Thyroid gland (tissue), 4 donors: ENCODE measurements at regions not wholly inside any gene's neighbourhood (a gene's known extent, or its start where the extent isn't known, plus 50 kb on each side); places are given as distances from the start of the nearest gene placed in this dataset.

Source experiments
- DNase-seq, 2 donors: peaks; one replicate each; pipeline ENCODE4 v3.0.0-alpha.2; 2019
- H3K27ac ChIP-seq, 3 donors: fragments of 200-600 bp; sonication (generic); 1 replicate in 2 of 3; 2 replicates in 1 of 3; pipeline ENCODE4 v1.5.1; 2016 to 2019; ENCODE audit warnings: mild to moderate bottlenecking in 1 of 3, moderate library complexity in 1 of 3
- H3K27me3 ChIP-seq: fragments of 200-600 bp; sonication (generic); one replicate; pipeline ENCODE4 v1.5.1; 2019
- H3K36me3 ChIP-seq, 2 donors: fragments of 200-600 bp; sonication (generic); one replicate each; pipeline ENCODE4 v1.5.1; 2016 to 2019
- H3K4me1 ChIP-seq, 2 donors: fragments of 200-600 bp; sonication (generic); one replicate each; pipeline ENCODE4 v1.5.1; 2017 to 2019
- H3K4me3 ChIP-seq, 3 donors: fragments of 200-600 bp; sonication (generic); replicated peaks in 1 of 3; 1 replicate in 2 of 3; 2 replicates in 1 of 3; pipeline ENCODE4 v1.5.1; 2016; ENCODE audit warnings: mild to moderate bottlenecking in 1 of 3
- H3K9me3 ChIP-seq: fragments of 200-600 bp; sonication (generic); one replicate; pipeline ENCODE4 v1.5.1; 2017
- POLR2A ChIP-seq, 2 donors: fragments of 450-650 bp; IDR thresholded peaks; one replicate each; pipeline ENCODE4 v1.6.1; 2017; ENCODE audit warnings: antibody characterized with exemption in 2 of 2, mild to moderate bottlenecking in 2 of 2, moderate library complexity in 1 of 2
- WGBS, 2 donors: methylation state at CpG; one replicate each; pipeline ENCODE4 v1.1.5; 2017; 5-methylcytosine and 5-hydroxymethylcytosine counted together
- intact Hi-C: fragments of 100-400 bp; cut with DNase I; formaldehyde crosslinking; loops from one replicate; pipeline ENCODE4 v1.15.1; 2023
- TF ChIP-seq, protein P1 (sequence below), 6 experiments: fragments of 200-600 bp in 3 of 6; fragments of 450-650 bp in 3 of 6; sonication (generic) in 3 of 6; IDR thresholded peaks; one replicate each; pipeline ENCODE4 v1.5.1; 2016 to 2019; ENCODE audit warnings: antibody characterized with exemption in 6 of 6, mild to moderate bottlenecking in 2 of 6, inconsistent platforms in 1 of 6, moderate library complexity in 1 of 6

DNA sequence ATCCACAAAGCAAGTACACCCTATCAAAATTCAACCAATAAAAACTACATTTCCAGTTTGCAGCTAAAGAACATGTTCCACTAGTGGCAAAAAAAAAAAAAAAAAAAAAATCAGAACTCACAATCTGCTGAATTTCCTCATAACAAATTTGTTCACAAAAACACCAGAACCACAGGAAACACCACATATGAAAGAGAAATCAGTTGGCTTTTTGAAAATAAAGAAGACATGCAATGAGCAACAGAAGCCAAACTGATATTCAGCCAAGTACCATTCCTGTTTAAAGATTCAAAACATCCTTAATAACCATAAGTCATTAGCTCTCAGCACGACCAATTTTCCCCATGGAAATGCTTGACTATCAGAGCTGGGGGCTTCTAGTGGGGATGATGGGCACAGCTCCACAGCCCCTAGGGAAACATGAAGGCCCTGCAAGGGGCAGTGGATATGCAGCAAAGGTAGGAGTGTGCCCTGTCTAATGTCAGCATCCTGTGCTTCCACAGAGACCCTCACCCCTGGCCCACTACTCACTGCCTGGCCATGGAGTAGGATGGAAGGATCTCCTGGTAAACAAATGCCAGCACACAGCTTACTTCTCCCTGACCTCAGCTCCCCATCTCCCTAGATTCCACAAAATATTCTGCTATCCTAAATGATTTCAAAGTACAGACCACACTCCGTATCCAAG is 74.0 kb upstream of the DOCK9 start:
- Histone ChIP-seq H3K36me3 (no peaks in the 10 kb centered on the region), H3K9me3 (no peaks in the 10 kb centered on the region), H3K27ac (no peak overlapping the region), H3K27me3 (no peaks in the 10 kb centered on the region), H3K4me1 (peaks cover 11 to 50% of the 10 kb centered on the region in 2 donors), H3K4me3 (no peak overlapping the region)
- 67 to 79% methylated on average over 2 of the region's 2 CpGs for WGBS, 2 donors
- no peak for DNase-seq
- TF ChIP-seq, protein P1, sequence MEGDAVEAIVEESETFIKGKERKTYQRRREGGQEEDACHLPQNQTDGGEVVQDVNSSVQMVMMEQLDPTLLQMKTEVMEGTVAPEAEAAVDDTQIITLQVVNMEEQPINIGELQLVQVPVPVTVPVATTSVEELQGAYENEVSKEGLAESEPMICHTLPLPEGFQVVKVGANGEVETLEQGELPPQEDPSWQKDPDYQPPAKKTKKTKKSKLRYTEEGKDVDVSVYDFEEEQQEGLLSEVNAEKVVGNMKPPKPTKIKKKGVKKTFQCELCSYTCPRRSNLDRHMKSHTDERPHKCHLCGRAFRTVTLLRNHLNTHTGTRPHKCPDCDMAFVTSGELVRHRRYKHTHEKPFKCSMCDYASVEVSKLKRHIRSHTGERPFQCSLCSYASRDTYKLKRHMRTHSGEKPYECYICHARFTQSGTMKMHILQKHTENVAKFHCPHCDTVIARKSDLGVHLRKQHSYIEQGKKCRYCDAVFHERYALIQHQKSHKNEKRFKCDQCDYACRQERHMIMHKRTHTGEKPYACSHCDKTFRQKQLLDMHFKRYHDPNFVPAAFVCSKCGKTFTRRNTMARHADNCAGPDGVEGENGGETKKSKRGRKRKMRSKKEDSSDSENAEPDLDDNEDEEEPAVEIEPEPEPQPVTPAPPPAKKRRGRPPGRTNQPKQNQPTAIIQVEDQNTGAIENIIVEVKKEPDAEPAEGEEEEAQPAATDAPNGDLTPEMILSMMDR (IDR thresholded peaks at IDR 0.05): no peak
- no peak for TF ChIP-seq POLR2A (IDR thresholded peaks at IDR 0.05)
- intact Hi-C loops: no loop called here

GRCh38 chr13:99053636-99054233 is 75.9 kb upstream of the DOCK9 start:
- WGBS, 2 donors: 40 to 54% methylated on average over 5 of the region's 5 CpGs
- H3K27me3 ChIP-seq: no peaks in the 10 kb centered on the region
- no peak overlapping the region for H3K4me3 ChIP-seq
- no peaks in the 10 kb centered on the region for H3K9me3 ChIP-seq
- H3K4me1 ChIP-seq: peaks cover 11 to 54% of the 10 kb centered on the region in 2 donors
- peak; percentile 43 to 45 for DNase-seq
- peak overlapping the region in 1 of 3 donors; percentile 19 for H3K27ac ChIP-seq
- no peaks in the 10 kb centered on the region for H3K36me3 ChIP-seq
- TF ChIP-seq POLR2A (IDR thresholded peaks at IDR 0.05): no peak
- TF ChIP-seq, protein P1 (IDR thresholded peaks at IDR 0.05): no peak
- intact Hi-C loops: no loop called here

DNA sequence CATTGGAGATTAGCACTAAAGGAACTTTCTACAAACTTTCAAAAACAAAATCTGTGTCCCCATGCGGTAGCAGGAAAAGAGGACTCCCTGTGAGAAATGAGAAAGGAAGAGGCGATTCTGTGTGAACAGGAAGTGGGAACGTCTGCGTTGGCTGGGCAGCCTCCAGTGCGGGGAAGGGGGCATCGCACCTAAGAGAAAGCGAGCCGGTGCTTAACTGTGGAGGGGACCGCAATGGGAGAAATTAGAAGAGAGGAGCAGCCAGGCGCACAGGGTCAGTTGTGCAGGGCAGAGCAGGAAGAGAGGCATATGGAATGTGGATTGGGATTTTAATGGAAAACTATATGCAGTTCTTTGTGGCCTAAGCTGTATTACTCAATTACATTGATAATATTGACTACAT is 77.4 kb upstream of the DOCK9 start:
- Histone ChIP-seq H3K4me1 (peaks cover 11 to 58% of the 10 kb centered on the region in 2 donors), H3K36me3 (no peaks in the 10 kb centered on the region), H3K4me3 (no peak overlapping the region), H3K9me3 (no peaks in the 10 kb centered on the region), H3K27ac (peak overlapping the region in 1 of 3 donors; percentile 3), H3K27me3 (no peaks in the 10 kb centered on the region)
- no peak for DNase-seq
- intact Hi-C loops: no loop called here
- WGBS, 2 donors: 75 to 81% methylated on average over 10 of the region's 10 CpGs
- no peak for TF ChIP-seq POLR2A (IDR thresholded peaks at IDR 0.05)
- TF ChIP-seq, protein P1 (IDR thresholded peaks at IDR 0.05): no peak

- intact Hi-C loops: no loop called here
- Histone ChIP-seq H3K27me3 (no peaks in the 10 kb centered on the region), H3K4me1 (peaks cover 11 to 60% of the 10 kb centered on the region in 2 donors), H3K36me3 (no peaks in the 10 kb centered on the region), H3K4me3 (no peak overlapping the region), H3K27ac (no peak overlapping the region), H3K9me3 (no peaks in the 10 kb centered on the region)
- TF ChIP-seq, protein P1 (IDR thresholded peaks at IDR 0.05): no peak
- no peak for TF ChIP-seq POLR2A (IDR thresholded peaks at IDR 0.05)
- DNase-seq: no peak
- WGBS, 2 donors: 55 to 60% methylated on average over 1 of the region's 1 CpG
These were observed 77.9 kb upstream of the DOCK9 start for GRCh38 chr13:99055735-99056134.

- Histone ChIP-seq H3K9me3 (no peaks in the 10 kb centered on the region), H3K36me3 (no peaks in the 10 kb centered on the region), H3K27me3 (no peaks in the 10 kb centered on the region), H3K27ac (no peak overlapping the region), H3K4me3 (no peak overlapping the region), H3K4me1 (peaks cover 11 to 60% of the 10 kb centered on the region in 2 donors)
- WGBS, 2 donors: 93% methylated on average over 7 of the region's 7 CpGs
- intact Hi-C loops: no loop called here
- no peak for DNase-seq
- no peak for TF ChIP-seq POLR2A (IDR thresholded peaks at IDR 0.05)
These were observed 78.6 kb upstream of the DOCK9 start for GRCh38 chr13:99056381-99057014.
